GM13976 (cell line): ENCODE measurements at regions not wholly inside any gene's neighbourhood (a gene's known extent, or its start where the extent isn't known, plus 50 kb on each side); places are given as distances from the start of the nearest gene placed in this dataset.

Experiments
- DNase-seq: peaks from one replicate; pipeline ENCODE4 v3.0.0; 2012; ENCODE audit warnings: low spot score
- CTCF ChIP-seq: IDR thresholded peaks from 2 replicates; pipeline ENCODE4 v1.5.1; 2012; ENCODE audit warnings: borderline replicate concordance, mild to moderate bottlenecking; ENCODE audit not compliant: insufficient read depth; ENCODE audit errors: extremely low read depth, missing control alignments, control extremely low read depth
- in situ Hi-C: fragments of 300-500 bp; cut with MboI; formaldehyde crosslinking; loops from one replicate; pipeline ENCODE4 v1.12.0; 2022; ENCODE audit warnings: low sequenced_read_pairs, mixed read lengths, inconsistent platforms; ENCODE audit not compliant: unreplicated experiment

- in situ Hi-C loops: no loop called here
- DNase-seq: no peak
- no peak for TF ChIP-seq CTCF
Measured at GRCh38 chr16:65671071-65671470, 549.2 kb upstream of the CDH11 start.

- TF ChIP-seq CTCF: no peak
- in situ Hi-C loops: no loop called here
- DNase-seq: no peak
Measured at GRCh38 chr16:65668064-65668595, 546.3 kb upstream of the CDH11 start.

GRCh38 chr16:65667011-65667578 is 545.2 kb upstream of the CDH11 start:
- no peak for TF ChIP-seq CTCF
- no peak for DNase-seq
- in situ Hi-C loops: no loop called here

GRCh38 chr16:65666132-65666941 is 544.5 kb upstream of the CDH11 start:
- TF ChIP-seq CTCF: no peak
- DNase-seq: no peak
- in situ Hi-C loops: no loop called here

GRCh38 chr16:65665586-65665985 is 543.7 kb upstream of the CDH11 start:
- DNase-seq: no peak
- in situ Hi-C loops: no loop called here
- TF ChIP-seq CTCF: no peak

- no peak for TF ChIP-seq CTCF
- in situ Hi-C loops: no loop called here
- DNase-seq: no peak
Measured at GRCh38 chr16:65663774-65664173, 541.9 kb upstream of the CDH11 start.
